Prostate gland (tissue), 2 donors: ENCODE measurements at regions not wholly inside any gene's neighbourhood (a gene's known extent, or its start where the extent isn't known, plus 50 kb on each side); places are given as distances from the start of the nearest gene placed in this dataset.
"Not testable (repeated sequence)": the region's sequence is repeated elsewhere in the genome, so short reads cannot be mapped to it uniquely, and the experiment has no call there.

Source experiments
- POLR2A ChIP-seq: fragments of 450-650 bp; IDR thresholded peaks from one replicate; pipeline ENCODE4 v1.6.1; 2016; ENCODE audit warnings: antibody characterized with exemption, mild to moderate bottlenecking
- POLR2AphosphoS5 ChIP-seq: sonication (generic); formaldehyde crosslinking; IDR thresholded peaks from one replicate; pipeline ENCODE4 v1.6.1; 2017; ENCODE audit warnings: antibody characterized with exemption
- TF ChIP-seq, protein P1 (sequence below), 4 experiments: fragments of 200-600 bp in 2 of 4; fragments of 450-650 bp in 2 of 4; sonication (generic) in 2 of 4; IDR thresholded peaks; 1 replicate in 3 of 4; 2 replicates in 1 of 4; pipeline ENCODE4 v1.5.1; 2016 to 2019; ENCODE audit warnings: antibody characterized with exemption in 4 of 4, mild to moderate bottlenecking in 2 of 4, moderate library complexity in 2 of 4

DNA sequence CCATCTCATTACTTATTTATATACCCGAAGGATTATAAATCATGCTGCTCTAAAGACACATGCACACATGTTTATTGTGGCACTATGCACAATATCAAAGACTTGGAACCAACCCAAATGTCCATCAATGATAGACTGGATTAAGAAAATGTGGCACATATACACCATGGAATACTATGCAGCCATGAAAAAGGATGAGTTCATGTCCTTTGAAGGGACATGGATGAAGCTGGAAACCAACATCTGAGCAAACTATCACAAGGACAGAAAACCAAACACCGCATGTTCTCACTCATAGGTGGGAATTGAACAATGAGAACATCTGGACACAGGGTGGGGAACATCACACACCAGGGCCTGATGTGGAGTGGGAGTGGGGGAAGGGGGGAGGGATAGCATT, 645.0 kb upstream of the CDH10 start:
- TF ChIP-seq, protein P1, sequence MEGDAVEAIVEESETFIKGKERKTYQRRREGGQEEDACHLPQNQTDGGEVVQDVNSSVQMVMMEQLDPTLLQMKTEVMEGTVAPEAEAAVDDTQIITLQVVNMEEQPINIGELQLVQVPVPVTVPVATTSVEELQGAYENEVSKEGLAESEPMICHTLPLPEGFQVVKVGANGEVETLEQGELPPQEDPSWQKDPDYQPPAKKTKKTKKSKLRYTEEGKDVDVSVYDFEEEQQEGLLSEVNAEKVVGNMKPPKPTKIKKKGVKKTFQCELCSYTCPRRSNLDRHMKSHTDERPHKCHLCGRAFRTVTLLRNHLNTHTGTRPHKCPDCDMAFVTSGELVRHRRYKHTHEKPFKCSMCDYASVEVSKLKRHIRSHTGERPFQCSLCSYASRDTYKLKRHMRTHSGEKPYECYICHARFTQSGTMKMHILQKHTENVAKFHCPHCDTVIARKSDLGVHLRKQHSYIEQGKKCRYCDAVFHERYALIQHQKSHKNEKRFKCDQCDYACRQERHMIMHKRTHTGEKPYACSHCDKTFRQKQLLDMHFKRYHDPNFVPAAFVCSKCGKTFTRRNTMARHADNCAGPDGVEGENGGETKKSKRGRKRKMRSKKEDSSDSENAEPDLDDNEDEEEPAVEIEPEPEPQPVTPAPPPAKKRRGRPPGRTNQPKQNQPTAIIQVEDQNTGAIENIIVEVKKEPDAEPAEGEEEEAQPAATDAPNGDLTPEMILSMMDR (IDR thresholded peaks at IDR 0.05) = not testable (repeated sequence)
- TF ChIP-seq POLR2AphosphoS5, POLR2A: not testable (repeated sequence)
